ENCODE measurements at regions not wholly inside any gene's neighbourhood (a gene's known extent, or its start where the extent isn't known, plus 50 kb on each side); places are given as distances from the start of the nearest gene placed in this dataset.
A peak's percentile ranks its signal among the peaks of the same experiment; 100 is the strongest.
"Not testable (repeated sequence)": the region's sequence is repeated elsewhere in the genome, so short reads cannot be mapped to it uniquely, and the experiment has no call there.

DNA sequence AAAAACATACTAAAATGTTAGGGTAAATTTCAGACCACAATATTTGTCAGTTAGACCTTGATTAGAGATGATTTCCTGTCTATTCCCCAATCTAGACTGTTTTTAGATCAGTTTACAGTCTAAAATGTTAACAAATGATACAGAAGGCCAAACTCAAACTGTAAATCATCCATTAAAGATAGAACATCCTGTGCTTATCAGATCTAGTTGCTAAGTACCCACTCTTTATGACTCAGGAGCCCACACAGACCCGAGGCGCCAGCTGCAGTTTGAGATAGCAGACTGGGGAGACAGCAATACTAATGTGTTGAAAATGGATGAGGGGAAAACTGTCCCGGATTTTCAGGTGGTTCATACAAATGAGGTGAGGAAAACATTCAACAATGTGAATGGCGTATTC lies 113.3 kb downstream of the SCG2 start:
- H3K4me2 ChIP-seq, result no peak overlapping the region
- H3K4me1 ChIP-seq, result no peaks in the 10 kb centered on the region
- POLR2A ChIA-PET, result no interaction called here
- CTCF ChIA-PET, result no interaction called here
- no peaks in the 10 kb centered on the region for H3K9me3 ChIP-seq
- ATAC-seq, result peak in 1 of 2 experiments; percentile 74; a peak in 3 of 6 replicates
- no peak for FAIRE-seq
- TF ChIP-seq ZFP36 (IDR thresholded peaks at IDR 0.05; ENCODE audit: borderline replicate concordance, partially characterized antibody) (no peak), GATA3 (IDR thresholded peaks at IDR 0.05; ENCODE audit: borderline replicate concordance) (peak; percentile 14; the same call in 1 of the 2 replicates), ZC3H11A (IDR thresholded peaks at IDR 0.05) (no peak), FOXS1 (CRISPR knock-in tag; IDR thresholded peaks at IDR 0.05) (no peak), TFCP2L1 (CRISPR knock-in tag; IDR thresholded peaks at IDR 0.05) (no peak)
- TF ChIP-seq, protein P1, sequence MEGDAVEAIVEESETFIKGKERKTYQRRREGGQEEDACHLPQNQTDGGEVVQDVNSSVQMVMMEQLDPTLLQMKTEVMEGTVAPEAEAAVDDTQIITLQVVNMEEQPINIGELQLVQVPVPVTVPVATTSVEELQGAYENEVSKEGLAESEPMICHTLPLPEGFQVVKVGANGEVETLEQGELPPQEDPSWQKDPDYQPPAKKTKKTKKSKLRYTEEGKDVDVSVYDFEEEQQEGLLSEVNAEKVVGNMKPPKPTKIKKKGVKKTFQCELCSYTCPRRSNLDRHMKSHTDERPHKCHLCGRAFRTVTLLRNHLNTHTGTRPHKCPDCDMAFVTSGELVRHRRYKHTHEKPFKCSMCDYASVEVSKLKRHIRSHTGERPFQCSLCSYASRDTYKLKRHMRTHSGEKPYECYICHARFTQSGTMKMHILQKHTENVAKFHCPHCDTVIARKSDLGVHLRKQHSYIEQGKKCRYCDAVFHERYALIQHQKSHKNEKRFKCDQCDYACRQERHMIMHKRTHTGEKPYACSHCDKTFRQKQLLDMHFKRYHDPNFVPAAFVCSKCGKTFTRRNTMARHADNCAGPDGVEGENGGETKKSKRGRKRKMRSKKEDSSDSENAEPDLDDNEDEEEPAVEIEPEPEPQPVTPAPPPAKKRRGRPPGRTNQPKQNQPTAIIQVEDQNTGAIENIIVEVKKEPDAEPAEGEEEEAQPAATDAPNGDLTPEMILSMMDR (IDR thresholded peaks at IDR 0.05), result no peak
- no peak overlapping the region for H3K4me3 ChIP-seq
- 48% methylated on average over 4 of the region's 4 CpGs for WGBS (ENCODE audit: missing lambda C conversion rate)
- DNase-seq (ENCODE audit: low read depth in 1 of 2, low spot score in 1 of 2), result peak in 1 of 2 experiments; percentile 7
- no peak overlapping the region; a peak in 1 of 6 replicates for H3K27ac ChIP-seq

DNA sequence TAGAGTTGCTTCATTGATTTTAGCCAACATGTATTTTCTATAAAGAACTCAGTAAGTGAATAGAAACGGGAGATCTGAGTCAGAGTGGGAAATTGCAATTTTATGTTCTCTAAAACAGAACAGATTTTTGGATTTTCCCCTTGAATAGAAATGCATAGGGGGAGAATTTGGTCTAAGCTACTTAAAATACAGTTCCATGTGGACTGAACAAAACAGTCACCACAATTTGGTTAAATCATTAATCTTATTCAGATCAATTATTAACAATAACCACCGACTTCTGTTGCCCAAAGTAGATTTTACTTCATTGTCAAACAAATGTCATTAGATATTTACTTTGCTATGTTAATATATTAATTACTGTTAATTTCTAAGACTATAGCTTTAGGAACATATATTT lies 107.7 kb downstream of the SCG2 start:
- Histone ChIP-seq H3K27ac (no peak overlapping the region), H3K4me1 (0 out of 3 replicates have a peak, but pooled peaks cover 7% of the 10 kb centered on the region), H3K9me3 (no peaks in the 10 kb centered on the region), H3K4me2 (peak overlapping the region; percentile 26; the same call in 1 of the 3 replicates), H3K4me3 (no peak overlapping the region)
- ATAC-seq (no peak), DNase-seq (ENCODE audit: low read depth in 1 of 2, low spot score in 1 of 2) (no peak), FAIRE-seq (no peak)
- TF ChIP-seq ZFP36 (IDR thresholded peaks at IDR 0.05; ENCODE audit: borderline replicate concordance, partially characterized antibody) (no peak), MYC (IDR thresholded peaks at IDR 0.05; ENCODE audit: borderline replicate concordance, low read length) (no peak), JUN (IDR thresholded peaks at IDR 0.05) (no peak), POLR2AphosphoS2 (conservative IDR thresholded peaks at IDR 0.05; ENCODE audit: low read length) (no peak), RFX5 (IDR thresholded peaks at IDR 0.05) (no peak), FOXS1 (CRISPR knock-in tag; IDR thresholded peaks at IDR 0.05) (no peak), CHD4 (IDR thresholded peaks at IDR 0.05; ENCODE audit: borderline replicate concordance) (no peak), CEBPB (IDR thresholded peaks at IDR 0.05) (no peak), HDAC2 (IDR thresholded peaks at IDR 0.05) (no peak), EP300 (IDR thresholded peaks at IDR 0.05) (no peak), HEYL (CRISPR knock-in tag; IDR thresholded peaks at IDR 0.05) (no peak), CBX8 (IDR thresholded peaks at IDR 0.05) (no peak)
- TF ChIP-seq, protein P2, sequence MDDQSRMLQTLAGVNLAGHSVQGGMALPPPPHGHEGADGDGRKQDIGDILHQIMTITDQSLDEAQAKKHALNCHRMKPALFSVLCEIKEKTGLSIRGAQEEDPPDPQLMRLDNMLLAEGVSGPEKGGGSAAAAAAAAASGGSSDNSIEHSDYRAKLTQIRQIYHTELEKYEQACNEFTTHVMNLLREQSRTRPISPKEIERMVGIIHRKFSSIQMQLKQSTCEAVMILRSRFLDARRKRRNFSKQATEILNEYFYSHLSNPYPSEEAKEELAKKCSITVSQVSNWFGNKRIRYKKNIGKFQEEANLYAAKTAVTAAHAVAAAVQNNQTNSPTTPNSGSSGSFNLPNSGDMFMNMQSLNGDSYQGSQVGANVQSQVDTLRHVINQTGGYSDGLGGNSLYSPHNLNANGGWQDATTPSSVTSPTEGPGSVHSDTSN (IDR thresholded peaks at IDR 0.05), result no peak
- TF ChIP-seq, protein P3, sequence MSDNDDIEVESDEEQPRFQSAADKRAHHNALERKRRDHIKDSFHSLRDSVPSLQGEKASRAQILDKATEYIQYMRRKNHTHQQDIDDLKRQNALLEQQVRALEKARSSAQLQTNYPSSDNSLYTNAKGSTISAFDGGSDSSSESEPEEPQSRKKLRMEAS (IDR thresholded peaks at IDR 0.05), result no peak
- TF ChIP-seq, protein P4, sequence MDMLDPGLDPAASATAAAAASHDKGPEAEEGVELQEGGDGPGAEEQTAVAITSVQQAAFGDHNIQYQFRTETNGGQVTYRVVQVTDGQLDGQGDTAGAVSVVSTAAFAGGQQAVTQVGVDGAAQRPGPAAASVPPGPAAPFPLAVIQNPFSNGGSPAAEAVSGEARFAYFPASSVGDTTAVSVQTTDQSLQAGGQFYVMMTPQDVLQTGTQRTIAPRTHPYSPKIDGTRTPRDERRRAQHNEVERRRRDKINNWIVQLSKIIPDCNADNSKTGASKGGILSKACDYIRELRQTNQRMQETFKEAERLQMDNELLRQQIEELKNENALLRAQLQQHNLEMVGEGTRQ (IDR thresholded peaks at IDR 0.05), result no peak
- TF ChIP-seq, protein P5, sequence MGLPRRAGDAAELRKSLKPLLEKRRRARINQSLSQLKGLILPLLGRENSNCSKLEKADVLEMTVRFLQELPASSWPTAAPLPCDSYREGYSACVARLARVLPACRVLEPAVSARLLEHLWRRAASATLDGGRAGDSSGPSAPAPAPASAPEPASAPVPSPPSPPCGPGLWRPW (IDR thresholded peaks at IDR 0.05), result no peak
- CTCF ChIA-PET, result no interaction called here
- 18% methylated on average over 2 of the region's 2 CpGs for WGBS (ENCODE audit: missing lambda C conversion rate)
- POLR2A ChIA-PET, result no interaction called here

DNA sequence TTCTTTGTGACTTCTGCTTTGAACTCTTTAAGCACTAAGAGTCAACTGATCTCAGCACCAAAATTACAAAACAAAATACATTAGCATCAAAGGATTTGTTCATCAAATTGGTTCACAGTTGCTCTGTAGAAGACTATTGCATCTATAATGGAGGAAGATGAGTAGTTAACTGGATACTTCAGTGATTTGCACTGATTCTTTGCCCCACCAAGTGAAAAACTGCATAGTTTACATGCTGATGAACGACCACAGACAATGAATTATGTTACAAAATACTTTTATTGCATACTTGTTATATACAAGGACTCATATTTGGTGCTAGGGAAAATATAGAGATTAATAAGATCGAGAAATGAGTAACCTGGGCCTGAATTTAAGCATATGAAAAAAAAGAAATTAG lies 107.2 kb downstream of the SCG2 start:
- 42% methylated on average over 2 of the region's 2 CpGs for WGBS (ENCODE audit: missing lambda C conversion rate)
- no peak overlapping the region; the same call in 2 of the 3 replicates for H3K4me2 ChIP-seq
- POLR2A ChIA-PET, result no interaction called here
- H3K27ac ChIP-seq, result no peak overlapping the region
- FAIRE-seq, result no peak
- TF ChIP-seq, protein P6, sequence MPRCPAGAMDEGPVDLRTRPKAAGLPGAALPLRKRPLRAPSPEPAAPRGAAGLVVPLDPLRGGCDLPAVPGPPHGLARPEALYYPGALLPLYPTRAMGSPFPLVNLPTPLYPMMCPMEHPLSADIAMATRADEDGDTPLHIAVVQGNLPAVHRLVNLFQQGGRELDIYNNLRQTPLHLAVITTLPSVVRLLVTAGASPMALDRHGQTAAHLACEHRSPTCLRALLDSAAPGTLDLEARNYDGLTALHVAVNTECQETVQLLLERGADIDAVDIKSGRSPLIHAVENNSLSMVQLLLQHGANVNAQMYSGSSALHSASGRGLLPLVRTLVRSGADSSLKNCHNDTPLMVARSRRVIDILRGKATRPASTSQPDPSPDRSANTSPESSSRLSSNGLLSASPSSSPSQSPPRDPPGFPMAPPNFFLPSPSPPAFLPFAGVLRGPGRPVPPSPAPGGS (IDR thresholded peaks at IDR 0.05), result no peak
- TF ChIP-seq RARB (CRISPR knock-in tag; IDR thresholded peaks at IDR 0.05), result no peak
- no peak for TF ChIP-seq FOSB (CRISPR knock-in tag; IDR thresholded peaks at IDR 0.05)
- TF ChIP-seq ZNF302 (CRISPR knock-in tag; IDR thresholded peaks at IDR 0.05), result no peak
- TF ChIP-seq NFE2L2 (conservative IDR thresholded peaks at IDR 0.05; ENCODE audit: low read length), result no peak
- TF ChIP-seq TFCP2L1 (CRISPR knock-in tag; IDR thresholded peaks at IDR 0.05), result no peak
- TF ChIP-seq RFX5 (IDR thresholded peaks at IDR 0.05), result no peak
- TF ChIP-seq, protein P5 (IDR thresholded peaks at IDR 0.05), result no peak
- no peak for TF ChIP-seq NR3C1 (IDR thresholded peaks at IDR 0.05)
- TF ChIP-seq, protein P4 (IDR thresholded peaks at IDR 0.05), result no peak
- H3K9me3 ChIP-seq, result no peaks in the 10 kb centered on the region
- no peak for DNase-seq (ENCODE audit: low read depth in 1 of 2, low spot score in 1 of 2)
- H3K4me1 ChIP-seq, result 0 out of 3 replicates have a peak, but pooled peaks cover 7% of the 10 kb centered on the region
- CTCF ChIA-PET, result no interaction called here
- ATAC-seq, result no peak
- H3K4me3 ChIP-seq, result no peak overlapping the region

DNA sequence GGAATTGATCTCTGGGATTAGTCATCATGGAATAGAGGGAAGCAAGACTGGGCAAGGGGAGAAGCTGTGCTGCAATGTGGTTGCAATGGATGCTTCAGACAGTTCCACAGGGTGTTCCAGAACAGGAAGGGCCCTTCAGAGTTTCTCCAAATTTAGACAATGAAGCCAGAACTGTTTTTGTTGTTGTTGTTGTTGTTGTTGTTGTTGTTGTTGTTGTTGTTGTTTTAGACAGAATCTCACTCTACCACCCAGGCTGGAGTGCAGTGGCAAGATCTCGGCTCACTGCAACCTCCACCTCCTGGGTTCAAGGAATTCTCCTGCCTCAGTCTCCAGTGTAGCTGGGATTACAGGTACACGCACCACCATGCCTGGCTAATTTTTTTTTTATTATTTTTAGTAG lies 105.3 kb downstream of the SCG2 start:
- WGBS (ENCODE audit: missing lambda C conversion rate), result 65% methylated on average over 2 of the region's 2 CpGs
- H3K4me3 ChIP-seq; DNase-seq (ENCODE audit: low read depth in 1 of 2, low spot score in 1 of 2); H3K4me1 ChIP-seq; H3K27ac ChIP-seq; ATAC-seq; H3K9me3 ChIP-seq; POLR2A ChIA-PET; FAIRE-seq; H3K4me2 ChIP-seq: not testable (repeated sequence)
- CTCF ChIA-PET, result interaction anchor here (1.3 kb wide), 1 partner anchor 9 kb away, joined by 4 read pairs; no protein-coding TSS in a partner anchor

Data from A549 (cell line).